Transverse colon (tissue), 4 donors: ENCODE measurements at regions not wholly inside any gene's neighbourhood (a gene's known extent, or its start where the extent isn't known, plus 50 kb on each side); places are given as distances from the start of the nearest gene placed in this dataset.

Experiments
- DNase-seq: peaks from one replicate; pipeline ENCODE4 v3.0.0-alpha.2; 2019
- H3K27ac ChIP-seq, 4 donors: fragments of 200-600 bp; sonication (generic); 2 replicates each; pipeline ENCODE4 v1.5.1; 2016 to 2018; ENCODE audit warnings: inconsistent platforms in 4 of 4
- H3K27me3 ChIP-seq: fragments of 200-600 bp; sonication (generic); 2 replicates; pipeline ENCODE4 v1.5.1; 2017; ENCODE audit warnings: inconsistent platforms
- H3K36me3 ChIP-seq, 4 donors: fragments of 200-600 bp; sonication (generic); 2 replicates each; pipeline ENCODE4 v1.5.1; 2017 to 2019; ENCODE audit warnings: inconsistent platforms in 4 of 4
- H3K4me1 ChIP-seq, 4 donors: fragments of 200-600 bp; sonication (generic); 2 replicates each; pipeline ENCODE4 v1.5.1; 2017 to 2020; ENCODE audit warnings: inconsistent platforms in 4 of 4
- H3K4me3 ChIP-seq, 4 donors: fragments of 200-600 bp; sonication (generic); 1 replicate in 1 of 4; 2 replicates in 3 of 4; pipeline versions ENCODE4 v1.5.1 to v1.6.1; 2017 to 2019; ENCODE audit warnings: inconsistent platforms in 4 of 4
- H3K9me3 ChIP-seq, 2 donors: fragments of 200-600 bp; sonication (generic); 2 replicates each; pipeline ENCODE4 v1.5.1; 2017 to 2019; ENCODE audit warnings: inconsistent platforms in 2 of 2
- EP300 ChIP-seq: sonication (generic); formaldehyde crosslinking; IDR thresholded peaks from one replicate; pipeline ENCODE4 v1.6.1; 2017; ENCODE audit warnings: antibody characterized with exemption, low read depth
- POLR2A ChIP-seq: fragments of 450-650 bp; IDR thresholded peaks from one replicate; pipeline ENCODE4 v1.6.1; 2016; ENCODE audit warnings: antibody characterized with exemption, mild to moderate bottlenecking, moderate library complexity
- POLR2AphosphoS5 ChIP-seq, 3 donors: sonication (generic); formaldehyde crosslinking; IDR thresholded peaks; one replicate each; pipeline ENCODE4 v1.6.1; 2016; ENCODE audit warnings: antibody characterized with exemption in 3 of 3
- WGBS, 2 donors: methylation state at CpG; one replicate each; pipeline ENCODE4 v1.1.5; 2018; ENCODE audit warnings: low coverage in 1 of 2; 5-methylcytosine and 5-hydroxymethylcytosine counted together
- in situ Hi-C, 4 donors: fragments of 200-750 bp; cut with MboI; loops; one replicate each; pipeline versions ENCODE4 v1.15.0 to v1.15.1; 2017; ENCODE audit warnings: low sequenced_read_pairs in 3 of 4, low pct_ligation_motif_present in 1 of 4, low pct_unique_long_range_greater_than_20kb in 1 of 4
- intact Hi-C: fragments of 100-400 bp; cut with DNase I; formaldehyde crosslinking; loops from one replicate; pipeline ENCODE4 v1.15.1; 2023; ENCODE audit warnings: low total_unique reads
- TF ChIP-seq, protein P1 (sequence below), 5 experiments: fragments of 200-600 bp in 3 of 5; fragments of 450-650 bp in 2 of 5; sonication (generic) in 3 of 5; IDR thresholded peaks; 1 replicate in 2 of 5; 2 replicates in 3 of 5; pipeline ENCODE4 v1.5.1; 2016 to 2017; ENCODE audit warnings: antibody characterized with exemption in 5 of 5, inconsistent platforms in 3 of 5, mild to moderate bottlenecking in 2 of 5, moderate library complexity in 1 of 5

GRCh38 chr4:43987331-43987944 lies 461.2 kb downstream of the KCTD8 start:
- in situ Hi-C loops: no loop called here
- intact Hi-C loops: no loop called here
- no peak for DNase-seq
- Histone ChIP-seq H3K27ac (no peak overlapping the region), H3K4me1 (no peaks in the 10 kb centered on the region), H3K27me3 (no peaks in the 10 kb centered on the region), H3K4me3 (no peak overlapping the region), H3K9me3 (no peaks in the 10 kb centered on the region), H3K36me3 (no peaks in the 10 kb centered on the region)
- TF ChIP-seq POLR2AphosphoS5 (IDR thresholded peaks at IDR 0.05) (no peak), POLR2A (no peak), EP300 (no peak)
- TF ChIP-seq, protein P1, sequence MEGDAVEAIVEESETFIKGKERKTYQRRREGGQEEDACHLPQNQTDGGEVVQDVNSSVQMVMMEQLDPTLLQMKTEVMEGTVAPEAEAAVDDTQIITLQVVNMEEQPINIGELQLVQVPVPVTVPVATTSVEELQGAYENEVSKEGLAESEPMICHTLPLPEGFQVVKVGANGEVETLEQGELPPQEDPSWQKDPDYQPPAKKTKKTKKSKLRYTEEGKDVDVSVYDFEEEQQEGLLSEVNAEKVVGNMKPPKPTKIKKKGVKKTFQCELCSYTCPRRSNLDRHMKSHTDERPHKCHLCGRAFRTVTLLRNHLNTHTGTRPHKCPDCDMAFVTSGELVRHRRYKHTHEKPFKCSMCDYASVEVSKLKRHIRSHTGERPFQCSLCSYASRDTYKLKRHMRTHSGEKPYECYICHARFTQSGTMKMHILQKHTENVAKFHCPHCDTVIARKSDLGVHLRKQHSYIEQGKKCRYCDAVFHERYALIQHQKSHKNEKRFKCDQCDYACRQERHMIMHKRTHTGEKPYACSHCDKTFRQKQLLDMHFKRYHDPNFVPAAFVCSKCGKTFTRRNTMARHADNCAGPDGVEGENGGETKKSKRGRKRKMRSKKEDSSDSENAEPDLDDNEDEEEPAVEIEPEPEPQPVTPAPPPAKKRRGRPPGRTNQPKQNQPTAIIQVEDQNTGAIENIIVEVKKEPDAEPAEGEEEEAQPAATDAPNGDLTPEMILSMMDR (IDR thresholded peaks at IDR 0.05): no peak
- 71 to 88% methylated on average over 1 to 9 of the region's 9 CpGs for WGBS, 2 donors

DNA sequence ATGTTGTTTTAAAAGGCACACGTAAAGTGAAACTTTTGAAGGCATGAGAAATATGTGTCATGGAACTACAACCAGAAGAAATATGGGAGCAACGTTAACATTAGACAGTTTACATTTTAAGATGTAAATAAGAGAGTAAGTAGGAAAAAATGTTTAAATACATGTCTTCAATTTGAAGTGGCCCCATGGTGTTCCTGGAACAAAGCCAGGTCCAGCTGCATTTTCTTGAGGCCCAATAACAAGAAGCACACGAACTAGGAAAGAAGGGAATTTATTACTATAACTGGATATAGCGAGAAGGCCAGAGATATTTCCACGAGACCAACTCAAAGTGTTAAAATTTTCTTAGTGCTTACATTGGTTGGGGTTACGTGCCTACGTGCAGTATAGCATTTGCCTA lies 458.1 kb downstream of the KCTD8 start:
- Histone ChIP-seq H3K27ac (no peak overlapping the region), H3K36me3 (no peaks in the 10 kb centered on the region), H3K9me3 (no peaks in the 10 kb centered on the region), H3K27me3 (no peaks in the 10 kb centered on the region), H3K4me1 (no peaks in the 10 kb centered on the region), H3K4me3 (no peak overlapping the region)
- intact Hi-C loops (no loop called here), in situ Hi-C loops (no loop called here)
- WGBS, 2 donors: 53 to 58% methylated on average over 7 of the region's 7 CpGs
- DNase-seq: no peak
- TF ChIP-seq POLR2A: no peak
- TF ChIP-seq EP300: no peak
- no peak for TF ChIP-seq POLR2AphosphoS5 (IDR thresholded peaks at IDR 0.05)
- TF ChIP-seq, protein P1 (IDR thresholded peaks at IDR 0.05): no peak

GRCh38 chr4:43990963-43991362 lies 457.6 kb downstream of the KCTD8 start:
- TF ChIP-seq POLR2AphosphoS5 (IDR thresholded peaks at IDR 0.05) (no peak), POLR2A (no peak), EP300 (no peak)
- TF ChIP-seq, protein P1 (IDR thresholded peaks at IDR 0.05): no peak
- no peaks in the 10 kb centered on the region for H3K4me1 ChIP-seq
- in situ Hi-C loops (no loop called here), intact Hi-C loops (no loop called here)
- no peak overlapping the region for H3K4me3 ChIP-seq
- no peaks in the 10 kb centered on the region for H3K27me3 ChIP-seq
- H3K36me3 ChIP-seq: no peaks in the 10 kb centered on the region
- WGBS, 2 donors: 37 to 58% methylated on average over 2 to 3 of the region's 3 CpGs
- DNase-seq: no peak
- no peak overlapping the region for H3K27ac ChIP-seq
- H3K9me3 ChIP-seq: no peaks in the 10 kb centered on the region

- in situ Hi-C loops: no loop called here
- Histone ChIP-seq H3K27me3 (no peaks in the 10 kb centered on the region), H3K27ac (no peak overlapping the region), H3K36me3 (no peaks in the 10 kb centered on the region), H3K4me3 (no peak overlapping the region), H3K4me1 (no peaks in the 10 kb centered on the region), H3K9me3 (no peaks in the 10 kb centered on the region)
- no peak for DNase-seq
- 37 to 38% methylated on average over 3 of the region's 3 CpGs for WGBS, 2 donors
- intact Hi-C loops: no loop called here
- no peak for TF ChIP-seq POLR2AphosphoS5 (IDR thresholded peaks at IDR 0.05)
- no peak for TF ChIP-seq EP300
- TF ChIP-seq, protein P1 (IDR thresholded peaks at IDR 0.05): no peak
- TF ChIP-seq POLR2A: no peak
Measured at GRCh38 chr4:43992552-43992951, 456.1 kb downstream of the KCTD8 start.
